BE2C (cell line): ENCODE measurements at regions not wholly inside any gene's neighbourhood (a gene's known extent, or its start where the extent isn't known, plus 50 kb on each side); places are given as distances from the start of the nearest gene placed in this dataset.

ENCODE experiments used
- DNase-seq: peaks from one replicate; pipeline ENCODE4 v3.0.0-alpha.2; 2020
- H3K27me3 ChIP-seq: fragments of 250-450 bp; sonication (Bioruptor Pico); 2 replicates; pipeline ENCODE4 v1.5.1; 2020; ENCODE audit warnings: mild to moderate bottlenecking
- H3K36me3 ChIP-seq: fragments of 250-450 bp; sonication (Bioruptor Pico); 2 replicates; pipeline ENCODE4 v1.5.1; 2020; ENCODE audit warnings: mild to moderate bottlenecking
- H3K4me1 ChIP-seq: fragments of 250-450 bp; sonication (Bioruptor Pico); 2 replicates; pipeline ENCODE4 v1.5.1; 2020
- H3K4me3 ChIP-seq: 2 replicates; pipeline ENCODE4 v1.5.1; 2011; ENCODE audit warnings: low read depth, low read length
- H3K9me3 ChIP-seq: fragments of 250-450 bp; sonication (Bioruptor Pico); 2 replicates; pipeline ENCODE4 v1.5.1; 2020
- CTCF ChIP-seq: IDR thresholded peaks from 2 replicates; pipeline ENCODE4 v1.5.1; 2012; ENCODE audit warnings: mild to moderate bottlenecking, low read depth, low read length

GRCh38 chr22:27577574-27577969 lies 224.0 kb downstream of the MN1 start:
- no peaks in the 10 kb centered on the region for H3K4me1 ChIP-seq
- H3K9me3 ChIP-seq = no peaks in the 10 kb centered on the region; the same call in 1 of the 2 replicates
- peaks cover 6% of the 10 kb centered on the region for H3K27me3 ChIP-seq
- TF ChIP-seq CTCF = no peak
- DNase-seq = no peak
- no peaks in the 10 kb centered on the region for H3K36me3 ChIP-seq
- H3K4me3 ChIP-seq = no peak overlapping the region

- no peaks in the 10 kb centered on the region for H3K36me3 ChIP-seq
- H3K9me3 ChIP-seq = no peaks in the 10 kb centered on the region
- no peaks in the 10 kb centered on the region for H3K4me1 ChIP-seq
- H3K4me3 ChIP-seq = no peak overlapping the region
- TF ChIP-seq CTCF = no peak
- no peak for DNase-seq
- H3K27me3 ChIP-seq = peaks cover 5% of the 10 kb centered on the region
These were observed 222.5 kb downstream of the MN1 start for GRCh38 chr22:27578937-27579617.

- Histone ChIP-seq H3K4me3 (no peak overlapping the region), H3K36me3 (no peaks in the 10 kb centered on the region), H3K27me3 (peaks cover 9% of the 10 kb centered on the region), H3K9me3 (no peaks in the 10 kb centered on the region), H3K4me1 (no peaks in the 10 kb centered on the region)
- TF ChIP-seq CTCF = no peak
- no peak for DNase-seq
These were observed 221.2 kb downstream of the MN1 start for GRCh38 chr22:27580311-27580897.

- no peak for DNase-seq
- Histone ChIP-seq H3K9me3 (no peaks in the 10 kb centered on the region), H3K4me3 (no peak overlapping the region), H3K36me3 (no peaks in the 10 kb centered on the region), H3K27me3 (peaks cover 13% of the 10 kb centered on the region; the same call in 1 of the 2 replicates), H3K4me1 (no peaks in the 10 kb centered on the region)
- no peak for TF ChIP-seq CTCF
These were observed 220.3 kb downstream of the MN1 start for GRCh38 chr22:27581236-27581635.

GRCh38 chr22:27581688-27582087 lies 219.9 kb downstream of the MN1 start:
- no peak overlapping the region for H3K4me3 ChIP-seq
- no peaks in the 10 kb centered on the region for H3K36me3 ChIP-seq
- DNase-seq = no peak
- H3K4me1 ChIP-seq = no peaks in the 10 kb centered on the region
- no peaks in the 10 kb centered on the region for H3K9me3 ChIP-seq
- peaks cover 13% of the 10 kb centered on the region; the same call in 1 of the 2 replicates for H3K27me3 ChIP-seq
- no peak for TF ChIP-seq CTCF

- H3K36me3 ChIP-seq = no peaks in the 10 kb centered on the region
- TF ChIP-seq CTCF = no peak
- H3K4me1 ChIP-seq = no peaks in the 10 kb centered on the region
- DNase-seq = no peak
- H3K27me3 ChIP-seq = peaks cover 13% of the 10 kb centered on the region; the same call in 1 of the 2 replicates
- no peaks in the 10 kb centered on the region for H3K9me3 ChIP-seq
- H3K4me3 ChIP-seq = no peak overlapping the region
These were observed 217.7 kb downstream of the MN1 start for GRCh38 chr22:27583856-27584255.
